K562 (cell line): ENCODE measurements at regions not wholly inside any gene's neighbourhood (a gene's known extent, or its start where the extent isn't known, plus 50 kb on each side); places are given as distances from the start of the nearest gene placed in this dataset.

Experiments
- ATAC-seq: fragments of 200-7000 bp; cut with Tn5 transposase; 3 replicates; pipeline ENCODE4 v1.9.1; 2020; ENCODE audit warnings: moderate library complexity
- BruUV-seq: library from RNA; stranded (reverse); fragments of 400-500 nt; replicated peaks from 2 replicates; lab custom pipeline; 2021; lab: Mats Ljungman, UMichigan
- CTCF ChIA-PET: fragments of 300-600 bp; formaldehyde crosslinking; extraction: SDS; loops from one replicate; lab custom pipeline; 2021; ENCODE audit warnings: low intra/inter-chr PET ratio; lab: Yijun Ruan, JAX
- POLR2A ChIA-PET: fragments of 300-600, 350-650 bp; sonication (Branson Sonifier 250); formaldehyde crosslinking; extraction: SDS; loops from one replicate; lab custom pipeline; 2021; ENCODE audit warnings: antibody characterized with exemption, inconsistent platforms; lab: Yijun Ruan, JAX
- DNase-seq, 4 experiments: peaks; one replicate each; pipeline versions ENCODE4 v3.0.0 to v3.0.0-alpha.2; 2011 to 2018; ENCODE audit warnings: low spot score in 3 of 4, mixed read lengths in 3 of 4; ENCODE audit errors: extremely low read depth in 1 of 4
- FAIRE-seq: peaks from 2 replicates; lab custom pipeline; 2011; peaks lifted over from hg19 to GRCh38; lab: Jason Lieb, UNC
- H2AFZ ChIP-seq: 2 replicates; pipeline ENCODE4 v1.6.0; 2011; ENCODE audit warnings: low read depth, low read length, control low read depth, inconsistent platforms
- H3K27ac ChIP-seq: fragments of 200-600 bp; 3 replicates; pipeline ENCODE4 v1.8.0; 2011; ENCODE audit warnings: low read depth, mild to moderate bottlenecking, control low read depth, inconsistent platforms, low read length, moderate library complexity, mixed read lengths; ENCODE audit errors: extremely low read depth
- H3K27me3 ChIP-seq, 2 experiments: fragments of 300-600 bp in 1 of 2; 2 replicates in 1 of 2; 3 replicates in 1 of 2; pipeline versions ENCODE4 v1.6.0 to v1.8.0; 2011; ENCODE audit warnings: inconsistent platforms in 2 of 2, low read length in 2 of 2, mild to moderate bottlenecking in 1 of 2, mixed read lengths in 1 of 2, moderate library complexity in 1 of 2; ENCODE audit not compliant: control insufficient read depth in 2 of 2, insufficient read depth in 2 of 2
- H3K36me3 ChIP-seq: fragments of 300-600 bp; 3 replicates; pipeline ENCODE4 v1.8.0; 2011; ENCODE audit warnings: mild to moderate bottlenecking, low read length, inconsistent platforms; ENCODE audit not compliant: control insufficient read depth, insufficient read depth
- H3K4me1 ChIP-seq, 2 experiments: fragments of 200-600 bp in 1 of 2; replicated peaks in 1 of 2; 2 replicates in 1 of 2; 3 replicates in 1 of 2; pipeline versions ENCODE4 v1.5.1 to v1.8.0; 2011; ENCODE audit warnings: inconsistent platforms in 2 of 2, low read length in 2 of 2, mild to moderate bottlenecking in 1 of 2, mixed read lengths in 1 of 2, moderate library complexity in 1 of 2; ENCODE audit not compliant: control insufficient read depth in 2 of 2, insufficient read depth in 2 of 2
- H3K4me2 ChIP-seq: 2 replicates; pipeline ENCODE4 v1.6.1; 2011; ENCODE audit warnings: low read length, control low read depth, inconsistent platforms, mixed read lengths; ENCODE audit not compliant: insufficient read depth
- H3K4me3 ChIP-seq: fragments of 200-600 bp; sonication (generic), shearing (Covaris generic); 2 replicates; pipeline ENCODE4 v1.5.1; 2016; ENCODE audit warnings: control low read depth, inconsistent platforms
- H3K79me2 ChIP-seq: fragments of 200-600 bp; 3 replicates; pipeline ENCODE4 v1.8.0; 2011; ENCODE audit warnings: low read length, inconsistent platforms; ENCODE audit not compliant: control insufficient read depth, insufficient read depth
- H3K9ac ChIP-seq, 2 experiments: 2 replicates each; pipeline versions ENCODE4 v1.6.0 to v1.6.1; 2011; ENCODE audit warnings: low read depth in 2 of 2, low read length in 2 of 2, control low read depth in 1 of 2, inconsistent platforms in 1 of 2, mild to moderate bottlenecking in 1 of 2, mixed read lengths in 1 of 2; ENCODE audit not compliant: insufficient read depth in 1 of 2
- H3K9me1 ChIP-seq: one replicate; pipeline ENCODE4 v1.6.0; 2011; ENCODE audit warnings: inconsistent platforms, mild to moderate bottlenecking, low read length, moderate library complexity; ENCODE audit not compliant: control insufficient read depth, insufficient read depth
- H3K9me3 ChIP-seq: replicated peaks from 2 replicates; pipeline ENCODE4 v1.5.1; 2011; ENCODE audit warnings: low read depth, low read length, inconsistent platforms; ENCODE audit not compliant: control insufficient read depth, insufficient read depth
- H4K20me1 ChIP-seq: replicated peaks from 2 replicates; pipeline ENCODE4 v1.6.1; 2011; ENCODE audit warnings: low read length, inconsistent platforms, mixed read lengths; ENCODE audit not compliant: control insufficient read depth, insufficient read depth
- CEBPG ChIP-seq, 3 experiments: fragments of 200-800 bp in 1 of 3; sonication (Bioruptor generic) in 1 of 3; sonication (generic) in 1 of 3; formaldehyde crosslinking in 1 of 3; IDR thresholded peaks in 2 of 3; conservative IDR thresholded peaks in 1 of 3; 2 replicates each; pipeline versions ENCODE4 v1.6.1 to v1.8.0; 2016 to 2022; ENCODE audit warnings: missing compliant biosample characterization in 2 of 3, missing genetic modification characterization in 2 of 3, mild to moderate bottlenecking in 1 of 3, missing genetic modification reagents in 1 of 3
- DPF2 ChIP-seq: fragments of 450-650 bp; IDR thresholded peaks from 2 replicates; pipeline ENCODE4 v1.6.1; 2016
- FOXA1 ChIP-seq: fragments of 450-650 bp; IDR thresholded peaks from 2 replicates; pipeline ENCODE4 v1.6.1; 2016; ENCODE audit warnings: mild to moderate bottlenecking, borderline replicate concordance
- NUFIP1 ChIP-seq: fragments of 450-650 bp; IDR thresholded peaks from 2 replicates; pipeline ENCODE4 v1.6.1; 2018; ENCODE audit not compliant: partially characterized antibody
- SETDB1 ChIP-seq: IDR thresholded peaks from one replicate; pipeline ENCODE4 v1.6.1; 2012; ENCODE audit warnings: low read length, control low read depth, inconsistent platforms
- SOX6 ChIP-seq: fragments of 450-650 bp; IDR thresholded peaks from 2 replicates; pipeline ENCODE4 v1.6.1; 2014; ENCODE audit warnings: mild to moderate bottlenecking
- SRSF1 ChIP-seq: fragments of 200-400 bp; formaldehyde crosslinking; IDR thresholded peaks from 2 replicates; pipeline ENCODE4 v1.6.1; 2017; ENCODE audit warnings: mild to moderate bottlenecking, low read depth, low read length, moderate library complexity
- SRSF7 ChIP-seq: fragments of 200-400 bp; formaldehyde crosslinking; optimal IDR thresholded peaks from 2 replicates; pipeline ENCODE3; 2017; ENCODE audit warnings: mild to moderate bottlenecking, low read depth, low read length
- SUPT5H ChIP-seq: fragments of 450-650 bp; IDR thresholded peaks from 2 replicates; pipeline ENCODE4 v1.6.1; 2016
- TRIM28 ChIP-seq: fragments of 450-650 bp; IDR thresholded peaks from 2 replicates; pipeline ENCODE4 v1.6.1; 2017
- ZBTB9 ChIP-seq: fragments of 450-650 bp; formaldehyde crosslinking; IDR thresholded peaks from 2 replicates; pipeline ENCODE4 v1.4.0; 2020; ENCODE audit warnings: mild to moderate bottlenecking, moderate library complexity
- WGBS: fragments of 100-300 bp; shearing (Covaris generic); methylation state at CpG from one replicate; pipeline ENCODE4 v1.1.6; 2016; ENCODE audit warnings: low coverage, mixed read lengths; ENCODE audit not compliant: insufficient coverage; ENCODE audit errors: missing lambda C conversion rate; 5-methylcytosine and 5-hydroxymethylcytosine counted together
- in situ Hi-C: fragments of 300-500 bp; cut with MboI; formaldehyde crosslinking; loops from 4 replicates; pipeline ENCODE4 v1.15.0; 2018; ENCODE audit warnings: inconsistent platforms, mixed read lengths
- intact Hi-C: fragments of 100-400 bp; cut with micrococcal nuclease; formaldehyde crosslinking; loops from 2 replicates; pipeline ENCODE4 v1.14.2; 2022

- no peak for DNase-seq
- Histone ChIP-seq H4K20me1 (no peaks in the 10 kb centered on the region), H3K4me1 (no peaks in the 10 kb centered on the region), H3K27me3 (no peaks in the 10 kb centered on the region; a peak in 1 of 5 replicates)
- TF ChIP-seq SOX6 (no peak), SUPT5H (no peak), CEBPG (CRISPR knock-in tag; IDR thresholded peaks at IDR 0.05) (no peak), CEBPG (tag; conservative IDR thresholded peaks at IDR 0.05 in 1 of 2, IDR thresholded peaks at IDR 0.05 in 1 of 2) (no peak), ZBTB9 (CRISPR knock-in tag) (no peak), DPF2 (no peak), SRSF7 (no peak), NUFIP1 (no peak), SETDB1 (no peak), TRIM28 (no peak), SRSF1 (no peak), FOXA1 (no peak)
- TF ChIP-seq, all 486 proteins: peak for 0
- intact Hi-C loops, result no loop called here
- Histone ChIP-seq H3K4me3 (no peak overlapping the region), H3K9me1 (no peaks in the 10 kb centered on the region), H3K9ac (no peak overlapping the region), H3K9me3 (no peaks in the 10 kb centered on the region), H3K27ac (no peak overlapping the region), H3K36me3 (no peaks in the 10 kb centered on the region), H3K4me2 (no peak overlapping the region), H2AFZ (no peak overlapping the region), H3K79me2 (no peaks in the 10 kb centered on the region)
- FAIRE-seq (no peak), ATAC-seq (no peak)
- BruUV-seq, result no TSS peak
- ChIA-PET POLR2A (no interaction called here), CTCF (interaction anchor here (0.5 kb wide), 1 partner anchor 229 kb away, joined by 3 read pairs; no protein-coding TSS in a partner anchor)
- in situ Hi-C loops, result no loop called here
- 0% methylated on average over 2 of the region's 2 CpGs for WGBS
Observed at GRCh38 chr16:5466551-5466950, 369.0 kb upstream of the EEF2KMT start.
